ENCODE measurements at regions not wholly inside any gene's neighbourhood (a gene's known extent, or its start where the extent isn't known, plus 50 kb on each side); places are given as distances from the start of the nearest gene placed in this dataset.

- DNase-seq = no peak
- no peaks in the 10 kb centered on the region for H3K36me3 ChIP-seq (ENCODE audit: control insufficient read depth in 2 of 3, insufficient read depth in 3 of 3, low read length in 3 of 3)
- no peaks in the 10 kb centered on the region for H3K27me3 ChIP-seq (ENCODE audit: control insufficient read depth, insufficient read depth, low read length)
- H3K4me1 ChIP-seq (ENCODE audit: control insufficient read depth in 2 of 3, insufficient read depth in 2 of 3, low read depth in 1 of 3, low read length in 3 of 3) = no peaks in the 10 kb centered on the region
- no peak for TF ChIP-seq CTCF (IDR thresholded peaks at IDR 0.05; ENCODE audit: borderline replicate concordance, extremely low read depth, insufficient read depth)
- FAIRE-seq = no peak
- H3K27ac ChIP-seq (ENCODE audit: low read depth in 2 of 2, low read length in 2 of 2) = no peak overlapping the region
- no peak overlapping the region for H3K4me3 ChIP-seq (ENCODE audit: low read length in 3 of 3)
- intact Hi-C loops (cut with DNase I) = no loop called here
- H3K9ac ChIP-seq (ENCODE audit: low read length in 3 of 3) = no peak overlapping the region
- no peaks in the 10 kb centered on the region for H3K9me3 ChIP-seq (ENCODE audit: control insufficient read depth in 2 of 3, insufficient read depth in 1 of 3, low read length in 3 of 3)
Measured at GRCh38 chr5:61970218-61970617, 335.8 kb upstream of the KIF2A start.

GRCh38 chr5:61974680-61975079 is 331.3 kb upstream of the KIF2A start:
- intact Hi-C loops (cut with DNase I) = no loop called here
- Histone ChIP-seq H3K4me1 (ENCODE audit: control insufficient read depth in 2 of 3, insufficient read depth in 2 of 3, low read depth in 1 of 3, low read length in 3 of 3) (no peaks in the 10 kb centered on the region), H3K36me3 (ENCODE audit: control insufficient read depth in 2 of 3, insufficient read depth in 3 of 3, low read length in 3 of 3) (no peaks in the 10 kb centered on the region), H3K9me3 (ENCODE audit: control insufficient read depth in 2 of 3, insufficient read depth in 1 of 3, low read length in 3 of 3) (no peaks in the 10 kb centered on the region), H3K27me3 (ENCODE audit: control insufficient read depth, insufficient read depth, low read length) (no peaks in the 10 kb centered on the region), H3K9ac (ENCODE audit: low read length in 3 of 3) (no peak overlapping the region), H3K27ac (ENCODE audit: low read depth in 2 of 2, low read length in 2 of 2) (no peak overlapping the region), H3K4me3 (ENCODE audit: low read length in 3 of 3) (no peak overlapping the region)
- no peak for TF ChIP-seq CTCF (IDR thresholded peaks at IDR 0.05; ENCODE audit: borderline replicate concordance, extremely low read depth, insufficient read depth)
- DNase-seq (no peak), FAIRE-seq (no peak)

- H3K9me3 ChIP-seq (ENCODE audit: control insufficient read depth in 2 of 3, insufficient read depth in 1 of 3, low read length in 3 of 3) = no peaks in the 10 kb centered on the region
- no peak overlapping the region for H3K4me3 ChIP-seq (ENCODE audit: low read length in 3 of 3)
- H3K4me1 ChIP-seq (ENCODE audit: control insufficient read depth in 2 of 3, insufficient read depth in 2 of 3, low read depth in 1 of 3, low read length in 3 of 3) = no peaks in the 10 kb centered on the region
- FAIRE-seq = no peak
- DNase-seq = no peak
- no peak overlapping the region for H3K27ac ChIP-seq (ENCODE audit: low read depth in 2 of 2, low read length in 2 of 2)
- intact Hi-C loops (cut with DNase I) = no loop called here
- no peaks in the 10 kb centered on the region for H3K36me3 ChIP-seq (ENCODE audit: control insufficient read depth in 2 of 3, insufficient read depth in 3 of 3, low read length in 3 of 3)
- no peak for TF ChIP-seq CTCF (IDR thresholded peaks at IDR 0.05; ENCODE audit: borderline replicate concordance, extremely low read depth, insufficient read depth)
- no peaks in the 10 kb centered on the region for H3K27me3 ChIP-seq (ENCODE audit: control insufficient read depth, insufficient read depth, low read length)
- no peak overlapping the region for H3K9ac ChIP-seq (ENCODE audit: low read length in 3 of 3)
Measured at GRCh38 chr5:61981886-61982285, 324.1 kb upstream of the KIF2A start.

- peak in 1 of 5 donors; percentile 1 for DNase-seq
- no peak overlapping the region for H3K9ac ChIP-seq (ENCODE audit: low read length in 3 of 3)
- no peak for FAIRE-seq
- H3K27ac ChIP-seq (ENCODE audit: low read depth in 2 of 2, low read length in 2 of 2) = no peak overlapping the region
- no peaks in the 10 kb centered on the region for H3K4me1 ChIP-seq (ENCODE audit: control insufficient read depth in 2 of 3, insufficient read depth in 2 of 3, low read depth in 1 of 3, low read length in 3 of 3)
- intact Hi-C loops (cut with DNase I) = no loop called here
- H3K9me3 ChIP-seq (ENCODE audit: control insufficient read depth in 2 of 3, insufficient read depth in 1 of 3, low read length in 3 of 3) = no peaks in the 10 kb centered on the region
- no peak for TF ChIP-seq CTCF (IDR thresholded peaks at IDR 0.05; ENCODE audit: borderline replicate concordance, extremely low read depth, insufficient read depth)
- H3K27me3 ChIP-seq (ENCODE audit: control insufficient read depth, insufficient read depth, low read length) = no peaks in the 10 kb centered on the region
- no peak overlapping the region for H3K4me3 ChIP-seq (ENCODE audit: low read length in 3 of 3)
- H3K36me3 ChIP-seq (ENCODE audit: control insufficient read depth in 2 of 3, insufficient read depth in 3 of 3, low read length in 3 of 3) = no peaks in the 10 kb centered on the region
Measured at GRCh38 chr5:61991430-61991829, 314.6 kb upstream of the KIF2A start.

Data from kidney (tissue), 13 donors.